NCI-H2081 (cell line): ENCODE measurements at regions not wholly inside any gene's neighbourhood (a gene's known extent, or its start where the extent isn't known, plus 50 kb on each side); places are given as distances from the start of the nearest gene placed in this dataset.

Source experiments
- DNase-seq, 2 experiments: peaks; one replicate each; lab custom pipeline; 2025; lab: John Stamatoyannopoulos, UW

GRCh38 chr6:33923857-33924514, 120.2 kb upstream of the MLN start:
- peak in 1 of 2 experiments; percentile 37 for DNase-seq

DNA sequence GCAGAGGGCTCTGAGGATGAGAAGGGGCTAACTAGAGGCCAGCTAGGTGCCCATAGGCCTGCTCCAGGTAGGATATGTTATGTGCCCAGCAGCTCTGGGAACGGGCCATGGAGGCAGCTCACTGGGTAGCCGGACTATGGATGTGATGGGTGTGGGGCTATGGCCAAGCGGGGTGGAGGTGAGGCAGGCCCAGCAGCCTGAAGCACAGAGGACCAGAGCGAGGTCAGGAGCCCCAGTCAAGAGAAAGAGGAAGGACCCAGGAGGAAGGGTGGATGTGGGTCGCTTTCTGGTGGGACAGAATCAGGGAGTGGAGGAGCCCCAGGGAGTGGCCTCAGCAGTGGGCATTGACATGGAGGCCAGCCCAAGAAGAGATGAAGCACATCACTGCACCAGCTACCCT, 117.9 kb upstream of the MLN start:
- DNase-seq: no peak

- no peak for DNase-seq
Observed at GRCh38 chr6:33918175-33918695, 114.4 kb upstream of the MLN start.

DNA sequence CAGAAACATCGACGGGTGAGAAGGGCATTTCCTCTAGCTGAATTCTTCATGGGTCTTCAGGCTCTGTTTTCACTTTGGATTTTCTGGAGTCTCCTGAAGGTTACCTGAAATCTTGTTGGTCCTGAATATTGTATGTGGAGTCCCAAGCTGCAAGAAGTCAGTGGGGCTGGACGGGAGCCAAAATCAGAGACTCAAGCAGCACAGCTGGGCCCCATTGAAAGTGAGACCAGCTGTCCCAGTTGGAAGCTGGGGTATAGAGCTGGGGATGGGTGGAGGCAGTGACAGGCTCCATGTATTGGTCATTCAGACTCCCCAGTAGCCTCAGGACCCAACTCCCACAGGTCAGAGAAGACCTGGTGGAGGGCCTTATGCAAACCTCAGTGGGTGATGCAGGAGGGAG, 111.3 kb upstream of the MLN start:
- DNase-seq: no peak

- DNase-seq: no peak
Observed at GRCh38 chr6:33914645-33915044, 110.8 kb upstream of the MLN start.

DNA sequence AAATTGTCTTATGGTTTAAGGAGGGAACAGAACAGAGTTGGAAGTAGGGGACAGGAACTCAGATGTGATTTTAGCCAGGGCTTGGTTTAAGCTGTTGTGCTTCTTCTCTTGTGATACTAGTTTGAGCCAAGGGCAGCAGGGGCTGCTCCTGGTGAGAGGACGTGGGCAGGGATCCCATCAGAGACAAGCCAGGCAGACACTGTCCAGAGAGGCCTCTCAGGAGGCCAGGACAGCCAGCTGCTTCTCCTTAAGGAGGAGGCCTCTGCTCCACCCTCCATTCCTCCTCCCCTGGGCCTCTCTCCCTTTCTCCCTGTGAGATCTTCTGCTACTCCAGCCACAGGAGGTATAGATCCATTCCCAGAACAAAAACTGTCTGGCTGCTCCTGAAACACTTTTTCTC, 108.4 kb upstream of the MLN start:
- no peak for DNase-seq

GRCh38 chr6:33911488-33911887, 107.7 kb upstream of the MLN start:
- no peak for DNase-seq

GRCh38 chr6:33910594-33910993, 106.8 kb upstream of the MLN start:
- DNase-seq: no peak

GRCh38 chr6:33909737-33910136, 105.9 kb upstream of the MLN start:
- no peak for DNase-seq

DNA sequence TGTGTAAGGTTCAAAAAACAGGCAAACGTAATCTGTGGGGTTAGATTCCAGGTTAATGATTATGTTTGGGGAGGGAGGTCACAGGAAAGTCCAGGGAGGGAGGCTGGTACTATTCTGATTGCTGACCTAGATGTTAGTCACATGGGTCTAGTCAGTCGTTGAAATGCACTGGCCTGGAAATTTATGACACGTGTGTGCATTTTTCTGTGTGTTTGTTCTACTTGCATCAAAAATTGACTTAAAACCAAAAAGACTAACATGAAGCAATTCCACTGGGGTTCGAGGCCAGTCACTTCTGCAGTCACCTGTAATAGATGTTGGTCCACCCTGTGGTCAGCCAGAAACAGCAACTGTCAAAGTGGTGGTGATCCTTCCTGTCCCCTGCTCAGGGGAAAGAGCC, 104.2 kb upstream of the MLN start:
- DNase-seq: no peak

DNA sequence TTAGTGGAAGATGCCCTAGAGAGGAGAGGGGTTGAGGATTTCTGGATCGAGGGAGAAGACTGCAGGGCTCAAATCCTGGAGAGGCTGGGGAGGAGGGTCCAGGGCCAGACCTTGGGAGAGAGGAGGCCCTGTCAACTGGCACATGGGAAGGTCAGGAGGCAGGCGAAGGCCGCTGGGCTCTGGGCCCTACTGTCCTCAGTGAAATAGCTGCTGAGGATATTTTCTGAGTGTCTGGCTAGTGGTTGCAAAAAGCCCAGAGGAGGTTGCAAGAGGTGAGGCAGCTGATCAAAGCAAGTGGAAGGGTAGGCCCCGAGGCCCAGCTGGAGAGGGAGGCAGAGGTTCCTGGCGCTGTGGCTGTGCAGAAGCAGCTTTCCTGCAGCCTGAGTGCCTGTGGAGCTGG, 103.4 kb upstream of the MLN start:
- no peak for DNase-seq

- no peak for DNase-seq
Observed at GRCh38 chr6:33906439-33906838, 102.6 kb upstream of the MLN start.

GRCh38 chr6:33905071-33905609, 101.3 kb upstream of the MLN start:
- no peak for DNase-seq

DNA sequence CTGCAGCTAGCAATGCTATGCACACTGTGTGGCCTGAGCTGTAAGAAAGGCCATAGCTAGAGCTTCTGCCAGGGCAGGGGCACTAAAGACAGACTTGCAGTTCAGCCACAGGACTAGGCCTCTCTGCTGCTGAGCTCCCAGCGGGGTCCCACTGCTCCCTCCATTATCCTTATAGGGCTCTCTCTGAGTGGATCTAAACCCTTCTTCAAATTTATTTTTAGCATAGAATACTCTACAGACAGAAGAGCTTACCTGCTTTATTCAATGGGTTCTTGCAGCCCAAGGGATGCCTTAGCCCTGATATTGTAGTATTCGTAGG, 100.9 kb upstream of the MLN start:
- DNase-seq: no peak

- DNase-seq: no peak
Observed at GRCh38 chr6:33904050-33904746, 100.4 kb upstream of the MLN start.

GRCh38 chr6:33903579-33903978, 99.8 kb upstream of the MLN start:
- DNase-seq: no peak

DNA sequence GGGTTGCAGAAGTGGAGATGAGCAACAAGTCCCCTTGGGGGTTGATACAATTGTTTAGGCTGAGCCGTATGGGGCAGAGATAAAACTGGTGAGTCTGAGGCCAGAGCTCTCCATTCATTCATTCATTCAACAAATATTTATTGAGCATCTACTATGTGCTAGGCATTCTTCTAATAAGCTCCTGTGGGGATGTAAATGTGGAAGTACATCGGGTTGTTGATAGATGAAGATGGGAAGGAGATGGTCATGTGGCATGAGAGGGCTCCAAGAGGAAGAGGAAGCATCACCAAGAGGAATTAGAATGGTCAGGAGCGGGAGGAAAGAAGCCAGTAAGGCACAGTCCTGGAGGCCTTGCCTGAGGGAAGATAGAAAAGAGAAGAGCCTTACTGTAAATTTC, 98.7 kb upstream of the MLN start:
- no peak for DNase-seq

DNA sequence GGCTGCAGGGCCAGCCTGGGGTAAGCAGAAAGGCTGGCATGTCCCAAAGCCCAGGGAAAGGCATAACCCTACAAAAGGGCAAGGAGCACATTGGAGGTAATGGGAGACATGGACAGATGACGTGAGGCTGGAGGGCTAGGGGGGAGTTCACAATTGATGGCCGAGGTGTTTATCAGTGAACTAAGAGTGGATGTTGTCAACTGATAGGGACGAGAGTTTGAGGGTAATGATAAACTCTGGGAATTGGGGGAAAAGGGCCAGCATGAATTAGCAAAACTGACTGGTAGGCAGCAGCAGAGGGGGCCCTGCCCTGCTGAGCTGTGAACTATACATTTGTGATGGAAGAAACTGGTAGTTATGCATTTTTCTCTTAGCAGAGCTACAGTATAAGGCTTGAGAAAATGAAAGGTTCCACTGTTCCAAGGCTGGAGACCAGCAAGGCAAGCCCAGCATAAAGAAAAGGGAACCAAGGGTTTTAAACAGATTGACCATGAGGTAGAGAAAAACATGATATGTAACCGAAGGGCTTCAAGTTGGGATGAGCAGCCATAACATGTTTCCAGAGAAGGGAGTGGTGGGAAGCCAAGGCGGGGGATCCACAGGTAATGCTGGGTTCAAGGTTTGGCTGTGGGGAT, 98.1 kb upstream of the MLN start:
- no peak for DNase-seq

- no peak for DNase-seq
Observed at GRCh38 chr6:33898771-33899170, 95.0 kb upstream of the MLN start.

DNA sequence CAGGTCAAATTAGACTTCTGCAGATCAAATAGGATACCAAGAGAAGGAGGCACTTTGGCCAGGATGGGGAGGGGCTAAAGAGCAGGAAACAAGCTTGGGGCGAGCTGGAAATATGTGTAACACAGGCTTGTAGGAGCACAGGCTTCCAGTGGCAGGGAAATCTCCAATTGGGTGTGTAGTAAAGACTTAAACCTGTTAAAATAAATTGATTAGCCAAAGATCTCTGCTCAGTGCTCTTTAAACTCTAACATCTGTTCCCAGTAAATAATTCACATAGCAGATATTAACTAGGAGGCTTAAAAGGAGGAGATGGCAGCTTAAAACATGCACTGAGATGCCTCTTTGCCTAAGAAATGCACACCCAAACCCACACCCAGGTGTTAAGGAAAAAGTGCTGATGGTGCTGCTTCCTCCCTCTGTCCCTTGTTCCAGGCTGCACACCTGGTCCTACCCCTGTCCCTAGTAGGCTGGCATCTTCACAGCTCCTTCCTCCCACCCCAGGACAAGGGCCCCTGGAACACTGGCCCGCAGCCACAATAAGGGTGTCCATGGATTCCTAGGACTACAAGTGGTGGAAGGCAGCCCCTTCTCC, 93.5 kb upstream of the MLN start:
- no peak for DNase-seq

DNA sequence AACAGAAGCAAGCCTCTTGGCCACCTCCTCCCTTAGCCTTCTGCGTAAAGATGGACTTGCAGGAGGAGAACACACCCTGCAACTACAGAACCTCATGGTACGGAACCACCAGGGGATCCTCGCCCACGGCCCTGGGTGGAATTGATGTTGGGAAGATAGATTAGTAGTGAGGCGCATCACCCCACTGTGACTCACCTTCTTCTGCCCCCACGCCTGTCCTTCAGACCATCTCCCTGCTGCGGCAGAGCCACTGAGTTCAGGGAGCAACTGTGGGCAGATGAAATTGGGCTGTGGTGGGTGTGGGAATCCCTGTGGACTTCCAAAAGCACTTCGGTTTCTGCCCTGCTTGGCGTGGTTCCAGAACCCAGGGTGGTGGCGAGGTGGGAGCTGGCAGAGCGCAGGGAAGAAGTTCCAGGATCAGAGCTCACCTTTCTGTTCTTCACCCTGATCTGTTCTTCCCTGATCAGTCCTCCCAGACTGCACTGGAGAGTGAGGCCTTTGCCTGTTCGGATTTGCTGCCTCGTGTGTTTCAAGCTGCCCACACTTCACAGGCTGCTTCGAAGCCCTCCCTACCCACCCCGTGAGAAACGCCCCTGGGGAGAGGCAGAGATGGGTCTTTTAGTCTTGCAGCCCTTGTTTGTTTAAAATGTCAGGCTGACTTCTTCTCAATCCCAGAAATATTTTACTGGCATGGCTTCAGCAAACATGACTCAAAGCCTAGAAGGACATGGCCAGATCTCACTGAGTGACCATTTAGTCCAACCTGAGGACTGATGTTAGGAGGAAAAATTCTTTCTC, 92.8 kb upstream of the MLN start:
- no peak for DNase-seq

DNA sequence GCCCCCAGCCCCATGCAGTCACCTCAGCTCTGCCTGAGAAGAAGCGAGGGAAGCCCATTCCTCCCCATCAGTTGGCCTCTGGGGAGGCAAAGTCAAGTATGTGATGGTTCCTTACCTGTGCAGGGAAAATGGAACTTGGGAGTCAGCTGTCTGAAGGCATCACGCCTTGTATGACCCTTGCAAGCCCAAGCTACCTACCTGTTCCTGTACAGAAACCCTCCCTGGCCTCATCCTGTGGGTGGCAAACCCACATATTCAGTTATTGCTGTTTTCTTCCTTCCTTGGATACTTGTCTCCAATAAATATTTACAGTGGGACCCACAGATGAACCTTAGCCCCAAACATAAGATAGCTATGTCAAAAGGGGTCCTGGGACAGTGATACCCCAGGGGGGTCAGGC, 92.2 kb upstream of the MLN start:
- no peak for DNase-seq
